ENCODE measurements at regions not wholly inside any gene's neighbourhood (a gene's known extent, or its start where the extent isn't known, plus 50 kb on each side); places are given as distances from the start of the nearest gene placed in this dataset.

GRCh38 chr1:82317671-82318070, 516.9 kb downstream of the ADGRL2 start:
- TF ChIP-seq POLR2A (IDR thresholded peaks at IDR 0.05) (no peak), CTCF (IDR thresholded peaks at IDR 0.05) (no peak)

Data from suprapubic skin (tissue), 3 donors.